ENCODE measurements at regions not wholly inside any gene's neighbourhood (a gene's known extent, or its start where the extent isn't known, plus 50 kb on each side); places are given as distances from the start of the nearest gene placed in this dataset.

GRCh38 chr16:58863042-58863441 lies 128.9 kb upstream of the GOT2 start:
- TF ChIP-seq EZH2 (IDR thresholded peaks at IDR 0.05; ENCODE audit: low read length, unreplicated experiment) (no peak), EZH2phosphoT487 (IDR thresholded peaks at IDR 0.05; ENCODE audit: borderline replicate concordance, low read length) (no peak)

All from PC-3 (cell line).